SU-DHL-6 (cell line): ENCODE measurements at regions not wholly inside any gene's neighbourhood (a gene's known extent, or its start where the extent isn't known, plus 50 kb on each side); places are given as distances from the start of the nearest gene placed in this dataset.
"Not testable (repeated sequence)": the region's sequence is repeated elsewhere in the genome, so short reads cannot be mapped to it uniquely, and the experiment has no call there.

Experiments
- H2AFZ ChIP-seq: fragments of 200-600 bp; sonication (generic); 2 replicates; pipeline ENCODE4 v1.6.1; 2014; ENCODE audit warnings: low read depth, mild to moderate bottlenecking, moderate library complexity, mixed read lengths, antibody characterized with exemption, low read length; ENCODE audit not compliant: severe bottlenecking
- H3F3A ChIP-seq: fragments of 200-600 bp; shearing (Covaris generic); 2 replicates; pipeline ENCODE4 v1.6.0; 2016; ENCODE audit warnings: antibody characterized with exemption, mild to moderate bottlenecking; ENCODE audit not compliant: insufficient read depth
- H3K27ac ChIP-seq: fragments of 200-600 bp; sonication (generic); 2 replicates; pipeline ENCODE4 v1.5.1; 2016; ENCODE audit warnings: low read depth, mild to moderate bottlenecking, low read length, moderate library complexity, mixed read lengths
- H3K27me3 ChIP-seq: fragments of 200-600 bp; sonication (generic), shearing (Covaris generic); 2 replicates; pipeline ENCODE4 v1.6.0; 2014; ENCODE audit warnings: mild to moderate bottlenecking, low read length
- H3K36me3 ChIP-seq: fragments of 200-600 bp; sonication (generic); 2 replicates; pipeline ENCODE4 v1.6.1; 2014; ENCODE audit warnings: mild to moderate bottlenecking, low read length, mixed read lengths
- H3K4me2 ChIP-seq: fragments of 300-600, 200-600 bp; shearing (Covaris generic), sonication (generic); 2 replicates; pipeline ENCODE4 v1.6.0; 2014; ENCODE audit warnings: low read length, low read depth, mild to moderate bottlenecking; ENCODE audit not compliant: poor library complexity, severe bottlenecking
- H3K4me3 ChIP-seq: fragments of 200-600 bp; sonication (generic); 2 replicates; pipeline ENCODE4 v1.5.1; 2014; ENCODE audit warnings: antibody characterized with exemption, low read length, mild to moderate bottlenecking, mixed read lengths; ENCODE audit not compliant: insufficient read depth, poor library complexity, severe bottlenecking
- H3K79me2 ChIP-seq: fragments of 200-600 bp; sonication (generic); 2 replicates; pipeline ENCODE4 v1.6.1; 2014; ENCODE audit warnings: mild to moderate bottlenecking, low read length, moderate library complexity; ENCODE audit not compliant: insufficient read depth
- H3K9ac ChIP-seq: fragments of 200-600 bp; sonication (generic); 2 replicates; pipeline ENCODE4 v1.7.0; 2014; ENCODE audit warnings: mild to moderate bottlenecking, low read length
- H3K9me2 ChIP-seq: fragments of 200-600 bp; sonication (generic); replicated peaks from 2 replicates; pipeline ENCODE4 v1.6.1; 2014; ENCODE audit warnings: low read length; ENCODE audit not compliant: insufficient read depth
- H3K9me3 ChIP-seq: fragments of 200-600 bp; sonication (generic); 2 replicates; pipeline ENCODE4 v1.6.1; 2014; ENCODE audit warnings: low read length, mixed read lengths; ENCODE audit not compliant: insufficient read depth
- H4K20me1 ChIP-seq: fragments of 200-600 bp; sonication (generic); 2 replicates; pipeline ENCODE4 v1.6.1; 2014; ENCODE audit warnings: low read depth, mild to moderate bottlenecking, antibody characterized with exemption, low read length, moderate library complexity, mixed read lengths
- EZH2phosphoT487 ChIP-seq: fragments of 200-600 bp; sonication (generic), shearing (Covaris generic); conservative IDR thresholded peaks from 2 replicates; pipeline ENCODE4 v1.6.1; 2018; ENCODE audit warnings: mild to moderate bottlenecking, antibody characterized with exemption, low read length, moderate library complexity, mixed read lengths
- TF ChIP-seq, protein P1 (sequence below): fragments of 200-600 bp; sonication (generic); IDR thresholded peaks from one replicate; pipeline ENCODE4 v1.5.1; 2017; ENCODE audit warnings: antibody characterized with exemption, mild to moderate bottlenecking, low read length, moderate library complexity; ENCODE audit not compliant: insufficient read depth, poor library complexity, severe bottlenecking

DNA sequence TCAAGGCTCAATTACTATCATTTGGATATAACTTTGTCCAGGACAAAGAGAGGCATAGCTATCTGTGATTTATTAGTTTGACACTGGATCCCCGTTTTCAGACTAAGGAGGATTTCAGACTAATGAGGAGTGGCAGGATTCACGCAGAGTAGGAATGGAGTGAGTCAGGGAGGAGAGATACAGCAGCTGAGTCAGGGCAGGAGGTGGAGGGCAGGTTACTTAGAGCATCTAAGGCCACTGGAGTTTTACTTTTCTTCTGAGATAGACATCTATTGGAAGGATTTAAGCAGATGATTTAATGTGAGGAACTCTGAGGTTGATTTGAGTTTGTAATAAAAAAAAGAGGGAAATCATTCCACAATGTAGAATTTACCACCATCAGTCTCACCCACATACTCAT lies 110.6 kb downstream of the RPIA start:
- not testable (repeated sequence) for H3K9me2 ChIP-seq, H3K79me2 ChIP-seq, H3K4me3 ChIP-seq, H4K20me1 ChIP-seq, H3K9ac ChIP-seq, H3K27ac ChIP-seq, H3K9me3 ChIP-seq, H3F3A ChIP-seq, H2AFZ ChIP-seq, H3K27me3 ChIP-seq, H3K4me2 ChIP-seq
- H3K36me3 ChIP-seq = 0 out of 2 replicates have a peak, but pooled peaks cover 11% of the 10 kb centered on the region

DNA sequence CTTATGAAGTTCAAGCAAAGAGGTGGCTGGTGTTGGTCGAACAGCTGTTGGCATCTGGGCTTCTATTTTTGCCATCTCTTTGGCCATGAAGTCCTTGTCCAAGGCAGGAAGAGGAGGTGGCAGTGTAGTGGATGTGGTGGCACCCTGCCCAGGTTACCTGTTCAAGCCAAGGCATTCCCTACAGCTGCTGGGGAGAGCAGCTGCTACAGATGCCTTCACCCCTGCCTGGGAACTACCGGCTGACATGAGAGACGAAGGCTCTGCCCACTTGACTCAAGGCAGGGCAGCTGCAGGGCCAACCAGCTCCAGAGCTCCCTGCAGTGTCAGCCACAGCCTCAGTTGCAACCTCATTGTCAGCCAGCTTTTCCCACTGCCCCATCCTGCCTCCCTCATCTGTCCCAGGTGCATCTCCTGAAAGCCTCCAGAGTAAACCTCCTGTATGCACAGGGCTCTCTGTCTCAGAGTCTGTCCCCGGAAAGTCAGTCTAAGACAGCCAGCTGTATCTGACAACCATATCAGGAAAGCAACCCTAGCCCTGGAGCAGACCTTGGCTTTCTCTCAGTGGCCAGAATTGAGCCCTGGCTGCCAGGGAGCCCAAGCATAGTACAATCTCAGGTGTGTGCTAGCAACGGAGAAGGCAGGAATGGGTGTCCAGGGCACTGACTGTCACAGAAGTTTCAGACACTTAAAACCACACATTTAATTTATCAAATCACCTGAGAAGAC lies 115.9 kb downstream of the RPIA start:
- TF ChIP-seq EZH2phosphoT487 = no peak
- TF ChIP-seq, protein P1, sequence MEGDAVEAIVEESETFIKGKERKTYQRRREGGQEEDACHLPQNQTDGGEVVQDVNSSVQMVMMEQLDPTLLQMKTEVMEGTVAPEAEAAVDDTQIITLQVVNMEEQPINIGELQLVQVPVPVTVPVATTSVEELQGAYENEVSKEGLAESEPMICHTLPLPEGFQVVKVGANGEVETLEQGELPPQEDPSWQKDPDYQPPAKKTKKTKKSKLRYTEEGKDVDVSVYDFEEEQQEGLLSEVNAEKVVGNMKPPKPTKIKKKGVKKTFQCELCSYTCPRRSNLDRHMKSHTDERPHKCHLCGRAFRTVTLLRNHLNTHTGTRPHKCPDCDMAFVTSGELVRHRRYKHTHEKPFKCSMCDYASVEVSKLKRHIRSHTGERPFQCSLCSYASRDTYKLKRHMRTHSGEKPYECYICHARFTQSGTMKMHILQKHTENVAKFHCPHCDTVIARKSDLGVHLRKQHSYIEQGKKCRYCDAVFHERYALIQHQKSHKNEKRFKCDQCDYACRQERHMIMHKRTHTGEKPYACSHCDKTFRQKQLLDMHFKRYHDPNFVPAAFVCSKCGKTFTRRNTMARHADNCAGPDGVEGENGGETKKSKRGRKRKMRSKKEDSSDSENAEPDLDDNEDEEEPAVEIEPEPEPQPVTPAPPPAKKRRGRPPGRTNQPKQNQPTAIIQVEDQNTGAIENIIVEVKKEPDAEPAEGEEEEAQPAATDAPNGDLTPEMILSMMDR = no peak
- Histone ChIP-seq H3K9me3 (no peaks in the 10 kb centered on the region), H3K36me3 (no peaks in the 10 kb centered on the region), H3K9ac (no peak overlapping the region), H3F3A (no peaks in the 10 kb centered on the region), H3K27ac (no peak overlapping the region), H2AFZ (no peak overlapping the region), H3K4me3 (no peak overlapping the region), H3K9me2 (no peaks in the 10 kb centered on the region), H3K27me3 (no peaks in the 10 kb centered on the region), H3K4me2 (no peak overlapping the region), H4K20me1 (no peaks in the 10 kb centered on the region), H3K79me2 (no peaks in the 10 kb centered on the region)

DNA sequence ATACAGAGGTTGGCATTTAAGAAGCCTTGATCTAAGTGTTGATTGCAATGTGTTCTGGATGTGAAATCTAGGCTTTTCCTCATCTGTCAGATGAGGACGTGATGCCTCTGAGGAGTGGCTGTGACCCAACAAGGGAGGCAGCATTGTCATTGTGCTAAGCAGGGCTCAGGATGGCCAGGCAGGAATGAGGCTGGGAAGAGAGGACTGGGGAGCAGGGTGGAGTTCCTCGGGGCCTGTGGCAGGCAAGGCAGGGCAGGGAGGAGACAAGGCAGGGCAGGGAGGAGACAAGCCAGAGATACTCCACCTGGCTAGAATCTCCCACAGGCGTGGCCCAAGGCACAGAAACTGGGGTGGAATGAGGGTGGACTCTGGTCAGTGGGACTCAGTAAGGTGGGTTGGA lies 116.6 kb downstream of the RPIA start:
- Histone ChIP-seq H3K79me2 (no peaks in the 10 kb centered on the region), H3K9me2 (no peaks in the 10 kb centered on the region), H3K9me3 (no peaks in the 10 kb centered on the region), H3F3A (no peaks in the 10 kb centered on the region), H4K20me1 (no peaks in the 10 kb centered on the region), H3K4me3 (no peak overlapping the region), H3K4me2 (no peak overlapping the region), H2AFZ (no peak overlapping the region), H3K9ac (no peak overlapping the region), H3K27ac (no peak overlapping the region), H3K27me3 (no peaks in the 10 kb centered on the region), H3K36me3 (no peaks in the 10 kb centered on the region)
- TF ChIP-seq, protein P1 = no peak
- no peak for TF ChIP-seq EZH2phosphoT487

DNA sequence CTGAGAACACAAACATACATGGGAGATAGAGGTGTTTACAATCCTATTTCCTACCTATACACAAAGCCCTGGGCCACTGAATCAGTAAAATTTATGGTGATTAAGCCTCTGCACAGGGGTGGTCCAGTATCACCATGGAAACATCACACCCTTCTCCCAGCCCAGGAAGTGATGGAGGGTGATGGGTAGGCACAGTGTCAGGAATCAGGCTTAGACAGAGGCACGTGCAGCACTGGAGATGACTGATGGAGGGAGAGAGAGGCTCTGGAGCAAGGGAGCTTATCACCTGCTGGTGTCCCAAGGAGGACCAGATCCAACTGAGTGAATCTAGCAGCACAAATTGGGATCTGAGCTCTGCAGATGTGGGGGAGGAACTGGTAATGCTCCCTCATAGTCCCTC lies 117.2 kb downstream of the RPIA start:
- TF ChIP-seq, protein P1 = no peak
- TF ChIP-seq EZH2phosphoT487 = no peak
- H3K79me2 ChIP-seq = no peaks in the 10 kb centered on the region
- H3F3A ChIP-seq = no peaks in the 10 kb centered on the region
- H3K9me2 ChIP-seq = no peaks in the 10 kb centered on the region
- H3K36me3 ChIP-seq = no peaks in the 10 kb centered on the region
- H4K20me1 ChIP-seq = no peaks in the 10 kb centered on the region
- no peak overlapping the region for H3K4me2 ChIP-seq
- no peak overlapping the region for H3K4me3 ChIP-seq
- no peaks in the 10 kb centered on the region for H3K9me3 ChIP-seq
- no peak overlapping the region for H3K27ac ChIP-seq
- no peak overlapping the region for H2AFZ ChIP-seq
- no peaks in the 10 kb centered on the region for H3K27me3 ChIP-seq
- no peak overlapping the region for H3K9ac ChIP-seq
